Esophagus muscularis mucosa (tissue), 3 donors: ENCODE measurements at regions not wholly inside any gene's neighbourhood (a gene's known extent, or its start where the extent isn't known, plus 50 kb on each side); places are given as distances from the start of the nearest gene placed in this dataset.

Source experiments
- POLR2A ChIP-seq: fragments of 450-650 bp; IDR thresholded peaks from one replicate; pipeline ENCODE4 v1.6.1; 2017; ENCODE audit warnings: antibody characterized with exemption, moderate library complexity, mild to moderate bottlenecking, low read depth
- POLR2AphosphoS5 ChIP-seq, 2 donors: sonication (generic); formaldehyde crosslinking; IDR thresholded peaks; one replicate each; pipeline ENCODE4 v1.6.1; 2017; ENCODE audit warnings: antibody characterized with exemption in 2 of 2
- TF ChIP-seq, protein P1 (sequence below), 3 experiments: fragments of 200-600 bp in 2 of 3; fragments of 450-650 bp in 1 of 3; sonication (generic) in 2 of 3; IDR thresholded peaks; one replicate each; pipeline ENCODE4 v1.5.1; 2017 to 2019; ENCODE audit warnings: antibody characterized with exemption in 3 of 3, mild to moderate bottlenecking in 2 of 3, moderate library complexity in 1 of 3

DNA sequence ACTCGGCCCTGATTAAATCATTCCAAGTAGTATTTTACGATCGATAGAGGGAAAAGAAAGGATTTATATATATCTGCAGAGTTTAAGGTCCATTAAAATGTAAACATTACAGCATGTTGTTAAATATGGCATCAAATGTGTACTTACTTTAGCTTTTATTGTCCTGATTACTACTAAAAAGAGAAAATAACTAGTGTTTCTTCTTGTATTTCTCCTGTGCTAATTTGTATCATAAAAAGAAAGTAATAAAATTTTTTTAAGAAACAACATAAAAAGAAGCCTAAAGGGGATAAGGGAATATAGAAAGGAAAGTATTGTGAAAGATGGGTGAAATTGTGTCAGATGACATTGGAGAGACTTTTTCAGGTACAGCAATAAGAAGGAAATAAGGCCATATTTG, 300.3 kb upstream of the ARSJ start:
- TF ChIP-seq POLR2AphosphoS5 (IDR thresholded peaks at IDR 0.05) (no peak), POLR2A (no peak)
- TF ChIP-seq, protein P1, sequence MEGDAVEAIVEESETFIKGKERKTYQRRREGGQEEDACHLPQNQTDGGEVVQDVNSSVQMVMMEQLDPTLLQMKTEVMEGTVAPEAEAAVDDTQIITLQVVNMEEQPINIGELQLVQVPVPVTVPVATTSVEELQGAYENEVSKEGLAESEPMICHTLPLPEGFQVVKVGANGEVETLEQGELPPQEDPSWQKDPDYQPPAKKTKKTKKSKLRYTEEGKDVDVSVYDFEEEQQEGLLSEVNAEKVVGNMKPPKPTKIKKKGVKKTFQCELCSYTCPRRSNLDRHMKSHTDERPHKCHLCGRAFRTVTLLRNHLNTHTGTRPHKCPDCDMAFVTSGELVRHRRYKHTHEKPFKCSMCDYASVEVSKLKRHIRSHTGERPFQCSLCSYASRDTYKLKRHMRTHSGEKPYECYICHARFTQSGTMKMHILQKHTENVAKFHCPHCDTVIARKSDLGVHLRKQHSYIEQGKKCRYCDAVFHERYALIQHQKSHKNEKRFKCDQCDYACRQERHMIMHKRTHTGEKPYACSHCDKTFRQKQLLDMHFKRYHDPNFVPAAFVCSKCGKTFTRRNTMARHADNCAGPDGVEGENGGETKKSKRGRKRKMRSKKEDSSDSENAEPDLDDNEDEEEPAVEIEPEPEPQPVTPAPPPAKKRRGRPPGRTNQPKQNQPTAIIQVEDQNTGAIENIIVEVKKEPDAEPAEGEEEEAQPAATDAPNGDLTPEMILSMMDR (IDR thresholded peaks at IDR 0.05) = no peak
